Fibroblast of pulmonary artery (primary cell): ENCODE measurements at regions not wholly inside any gene's neighbourhood (a gene's known extent, or its start where the extent isn't known, plus 50 kb on each side); places are given as distances from the start of the nearest gene placed in this dataset.
A peak's percentile ranks its signal among the peaks of the same experiment; 100 is the strongest.

Experiments used
- DNase-seq: peaks from one replicate; pipeline ENCODE4 v3.0.0-alpha.2; 2010; ENCODE audit warnings: low read depth
- H3K4me3 ChIP-seq: replicated peaks from 2 replicates; pipeline ENCODE4 v1.5.1; 2011; ENCODE audit warnings: low read depth, mild to moderate bottlenecking, control low read depth, low read length, moderate library complexity
- TF ChIP-seq, protein P1 (sequence below): IDR thresholded peaks from 2 replicates; pipeline ENCODE4 v1.5.1; 2011; ENCODE audit warnings: mild to moderate bottlenecking, control low read depth, low read length, inconsistent platforms; ENCODE audit errors: missing control alignments

DNA sequence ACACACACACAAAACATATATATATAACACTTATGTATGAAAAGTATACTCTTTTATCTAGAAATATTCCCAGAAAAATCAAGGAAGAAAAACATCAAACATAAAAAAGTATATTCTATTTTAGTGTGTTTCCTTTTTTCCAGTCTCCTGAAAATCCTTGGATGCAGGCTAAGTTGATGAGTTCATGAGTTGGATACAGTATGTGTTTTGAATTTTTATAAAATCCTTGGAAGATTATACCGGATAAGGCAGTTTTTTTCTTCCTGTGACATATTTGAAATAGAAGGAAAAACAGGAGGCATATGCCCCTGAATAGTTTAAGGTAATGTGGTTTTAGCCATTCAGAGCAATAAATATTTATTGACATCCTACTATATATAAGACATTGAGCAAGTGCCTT, 203.6 kb downstream of the SNX18 start:
- no peak for DNase-seq
- no peak overlapping the region for H3K4me3 ChIP-seq
- TF ChIP-seq, protein P1, sequence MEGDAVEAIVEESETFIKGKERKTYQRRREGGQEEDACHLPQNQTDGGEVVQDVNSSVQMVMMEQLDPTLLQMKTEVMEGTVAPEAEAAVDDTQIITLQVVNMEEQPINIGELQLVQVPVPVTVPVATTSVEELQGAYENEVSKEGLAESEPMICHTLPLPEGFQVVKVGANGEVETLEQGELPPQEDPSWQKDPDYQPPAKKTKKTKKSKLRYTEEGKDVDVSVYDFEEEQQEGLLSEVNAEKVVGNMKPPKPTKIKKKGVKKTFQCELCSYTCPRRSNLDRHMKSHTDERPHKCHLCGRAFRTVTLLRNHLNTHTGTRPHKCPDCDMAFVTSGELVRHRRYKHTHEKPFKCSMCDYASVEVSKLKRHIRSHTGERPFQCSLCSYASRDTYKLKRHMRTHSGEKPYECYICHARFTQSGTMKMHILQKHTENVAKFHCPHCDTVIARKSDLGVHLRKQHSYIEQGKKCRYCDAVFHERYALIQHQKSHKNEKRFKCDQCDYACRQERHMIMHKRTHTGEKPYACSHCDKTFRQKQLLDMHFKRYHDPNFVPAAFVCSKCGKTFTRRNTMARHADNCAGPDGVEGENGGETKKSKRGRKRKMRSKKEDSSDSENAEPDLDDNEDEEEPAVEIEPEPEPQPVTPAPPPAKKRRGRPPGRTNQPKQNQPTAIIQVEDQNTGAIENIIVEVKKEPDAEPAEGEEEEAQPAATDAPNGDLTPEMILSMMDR, result no peak

DNA sequence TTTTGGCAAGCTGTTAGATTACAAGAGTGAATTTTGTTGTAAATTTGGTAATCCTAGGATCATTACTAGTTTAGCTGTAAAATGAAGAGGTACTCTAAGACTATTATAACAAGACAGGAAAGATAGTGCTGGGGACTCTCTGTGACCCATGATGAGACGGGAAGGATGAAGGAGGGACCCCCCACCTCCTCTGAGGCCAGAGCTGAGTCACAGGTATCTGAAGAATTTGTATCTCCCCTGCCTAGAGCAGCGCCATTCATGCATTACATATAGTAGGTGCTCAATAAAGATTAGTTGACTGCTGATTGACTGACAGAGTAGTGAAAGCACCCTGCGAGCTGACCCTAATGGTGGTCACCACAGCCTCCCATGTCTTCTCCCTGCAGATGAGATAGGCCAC, 202.8 kb downstream of the SNX18 start:
- TF ChIP-seq, protein P1, result no peak
- no peak overlapping the region for H3K4me3 ChIP-seq
- no peak for DNase-seq

DNA sequence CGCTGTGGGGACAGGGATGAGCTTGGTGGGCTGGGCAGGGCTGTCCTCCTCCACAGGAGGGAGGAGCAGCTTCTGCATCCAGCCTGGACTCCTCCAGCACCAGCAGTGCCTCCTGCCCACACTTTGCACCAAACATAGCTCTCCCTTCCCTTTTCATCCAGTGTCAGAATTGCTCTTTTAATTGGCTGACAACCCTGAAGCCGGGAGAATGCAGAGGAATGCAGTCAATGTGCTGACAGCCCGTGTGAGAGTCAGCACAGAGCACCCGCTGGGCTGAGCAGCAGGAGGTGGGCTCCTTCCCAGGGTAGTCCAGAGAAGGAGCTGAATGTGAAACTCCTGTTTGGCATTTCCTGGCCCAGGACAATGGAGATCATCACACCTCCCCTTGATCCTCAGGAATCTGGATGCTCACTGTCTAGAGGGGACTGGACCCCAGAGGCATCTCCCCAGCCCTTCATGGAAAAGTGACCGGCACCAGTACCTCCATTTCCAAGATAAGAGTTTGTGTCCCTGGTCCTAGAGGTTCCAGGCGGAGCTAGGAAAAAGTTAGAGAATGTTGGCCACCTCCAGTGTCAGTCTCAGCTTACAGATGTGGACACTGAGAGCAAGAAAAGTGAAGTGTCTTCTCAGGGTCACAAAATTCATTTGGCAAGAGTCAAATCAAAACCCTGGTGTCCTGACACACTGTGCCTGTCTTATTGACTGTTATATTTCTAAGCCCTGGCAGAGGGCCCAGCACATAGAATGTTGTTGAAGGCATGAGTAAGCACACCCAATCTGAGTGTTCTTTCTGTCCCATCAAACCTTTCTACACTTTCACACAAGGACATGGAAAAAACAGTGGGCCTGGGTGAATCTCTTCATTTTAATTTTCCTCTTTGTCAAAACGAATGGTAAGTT, 202.1 kb downstream of the SNX18 start:
- TF ChIP-seq, protein P1, result no peak
- peak; percentile 79 for DNase-seq

DNA sequence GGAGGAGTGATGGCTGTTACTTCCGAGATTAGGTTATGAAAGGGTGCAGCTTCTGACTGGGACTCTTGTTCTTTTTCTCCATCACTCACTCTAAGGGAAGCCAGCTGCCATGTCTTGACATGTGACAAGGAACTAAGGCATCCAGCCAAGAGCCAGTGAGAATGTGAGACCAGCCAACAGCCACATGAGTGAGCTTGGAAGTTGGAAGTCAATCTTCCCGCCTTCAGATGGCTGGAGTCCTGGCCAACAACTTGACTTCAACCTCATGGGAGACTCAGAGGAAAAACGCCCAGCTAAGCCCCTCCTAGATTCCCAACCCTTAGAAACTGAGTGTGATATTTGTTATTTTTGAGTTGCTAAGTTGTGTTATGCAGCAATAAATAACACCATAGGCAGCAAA, 201.1 kb downstream of the SNX18 start:
- TF ChIP-seq, protein P1, result no peak
- H3K4me3 ChIP-seq, result no peak overlapping the region
- DNase-seq, result peak; percentile 59

More for the DNA sequence above, 202.1 kb downstream of the SNX18 start:
- no peak overlapping the region for H3K4me3 ChIP-seq

DNA sequence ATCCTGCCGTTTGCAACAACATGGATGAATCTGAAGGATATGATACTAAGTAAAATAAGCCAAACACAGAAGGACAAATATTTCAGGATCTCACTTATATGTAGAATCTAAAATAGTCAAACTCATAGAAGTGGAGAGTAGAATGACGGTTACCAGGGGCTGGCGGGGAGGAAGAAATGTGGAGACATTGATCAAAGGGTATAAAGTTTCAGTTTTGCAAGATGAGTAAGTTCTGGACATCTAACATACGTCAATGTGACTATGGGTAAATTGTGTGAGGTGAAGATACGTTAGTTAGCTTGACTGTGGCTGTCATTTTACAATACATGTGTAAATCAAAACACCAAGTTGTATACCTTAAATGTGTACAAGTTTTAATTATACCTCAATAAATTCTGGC, 200.3 kb downstream of the SNX18 start:
- no peak overlapping the region for H3K4me3 ChIP-seq
- DNase-seq, result no peak
- TF ChIP-seq, protein P1, result no peak

DNA sequence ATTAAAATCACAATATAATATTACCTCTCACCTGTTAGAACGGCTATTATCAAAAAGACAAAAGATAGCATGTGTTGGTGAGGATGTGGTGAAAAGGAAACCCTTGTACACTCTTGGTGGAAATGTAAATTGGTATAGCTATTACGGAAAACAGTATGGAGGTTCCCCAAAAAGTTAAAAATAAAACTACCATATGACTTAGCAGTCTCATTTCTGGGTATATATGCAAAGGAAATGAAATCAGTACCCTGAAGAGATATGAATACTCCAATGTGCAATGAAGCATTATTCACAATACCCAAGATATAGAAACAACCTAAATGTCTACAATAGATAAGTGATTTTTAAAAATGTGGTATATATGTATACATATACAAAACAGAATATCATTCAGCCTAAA, 199.9 kb downstream of the SNX18 start:
- TF ChIP-seq, protein P1, result no peak
- no peak for DNase-seq
- H3K4me3 ChIP-seq, result no peak overlapping the region
